ENCODE measurements at regions not wholly inside any gene's neighbourhood (a gene's known extent, or its start where the extent isn't known, plus 50 kb on each side); places are given as distances from the start of the nearest gene placed in this dataset.

GRCh38 chr16:47866423-47866822 lies 289.4 kb downstream of the ABCC12 start:
- no peak for TF ChIP-seq CTCF (IDR thresholded peaks at IDR 0.05)
- no peak for TF ChIP-seq POLR2A (IDR thresholded peaks at IDR 0.05)
